Activated CD8-positive, alpha-beta memory T cell treated with anti-CD3 and anti-CD28 coated beads for 24 hours (primary cell): ENCODE measurements at regions not wholly inside any gene's neighbourhood (a gene's known extent, or its start where the extent isn't known, plus 50 kb on each side); places are given as distances from the start of the nearest gene placed in this dataset.

ENCODE experiments used
- DNase-seq: peaks from one replicate; pipeline ENCODE4 v3.0.0-alpha.2; 2020

DNA sequence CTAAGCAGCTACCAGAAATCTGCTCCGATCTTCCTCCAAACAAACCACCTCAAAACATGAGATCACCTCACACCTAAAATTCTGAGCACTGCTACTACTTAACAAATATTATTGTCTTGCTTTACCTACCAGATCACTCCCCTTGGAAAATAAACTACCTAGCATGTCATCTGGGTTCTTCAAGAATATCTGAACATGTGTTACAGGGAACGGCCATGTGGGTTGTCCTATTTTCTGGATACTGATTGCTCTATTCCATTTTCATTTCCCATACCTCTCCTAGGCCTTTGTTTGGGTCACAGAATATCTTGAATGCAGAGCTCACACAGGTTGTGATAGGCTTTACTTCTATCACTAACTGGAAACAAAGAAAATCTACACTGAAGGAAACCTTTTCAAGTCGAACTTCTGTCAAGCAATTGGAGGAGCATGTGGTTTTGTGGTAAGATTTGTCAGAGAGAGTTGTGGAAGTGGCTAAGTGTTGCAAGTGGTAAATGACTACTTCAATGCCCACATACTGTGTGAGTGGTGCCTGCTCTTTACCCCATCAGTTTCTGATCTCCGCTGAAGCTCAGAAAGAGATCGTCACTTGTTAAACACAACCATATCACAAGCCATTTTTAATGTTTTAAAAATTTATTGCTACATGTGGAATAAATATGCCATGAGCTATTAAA, 739.1 kb upstream of the ZEB2 start:
- DNase-seq = no peak

DNA sequence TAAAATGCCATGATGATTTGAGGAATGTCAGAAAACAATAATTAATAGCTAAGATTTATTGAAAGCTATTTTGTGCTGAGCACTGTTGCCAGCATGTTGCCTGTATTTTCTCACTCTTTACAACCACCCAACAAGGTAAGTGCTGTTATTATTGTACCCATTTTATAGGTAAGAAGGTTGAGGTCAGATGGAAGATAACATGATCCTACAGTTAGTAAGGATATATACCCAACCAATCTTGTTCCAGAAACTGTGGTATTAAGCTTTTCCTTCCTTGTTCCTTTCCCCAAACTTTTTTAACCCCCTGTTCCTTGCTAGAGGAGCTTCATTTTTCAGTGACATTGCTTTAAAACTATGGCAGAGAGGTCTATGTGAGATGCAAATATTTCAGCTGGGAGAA, 738.0 kb upstream of the ZEB2 start:
- no peak for DNase-seq

DNA sequence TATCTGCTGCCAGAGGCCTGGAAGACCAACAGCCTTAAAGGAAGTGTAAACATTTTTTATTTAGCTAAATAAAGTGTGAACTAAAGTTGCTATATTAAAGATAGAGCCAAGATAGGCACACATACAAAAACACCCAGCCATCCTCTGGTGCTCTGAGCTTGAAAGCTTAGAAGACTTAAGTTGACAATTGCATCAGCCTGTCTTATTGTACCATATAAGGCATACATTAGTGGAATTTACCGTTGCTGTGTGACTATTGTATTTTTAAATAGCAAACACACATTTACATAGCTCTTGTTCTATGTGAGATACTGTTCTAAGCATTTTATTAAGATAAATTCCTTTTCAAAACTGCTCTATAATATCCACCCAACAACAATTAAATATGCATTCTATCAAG, 736.6 kb upstream of the ZEB2 start:
- no peak for DNase-seq

DNA sequence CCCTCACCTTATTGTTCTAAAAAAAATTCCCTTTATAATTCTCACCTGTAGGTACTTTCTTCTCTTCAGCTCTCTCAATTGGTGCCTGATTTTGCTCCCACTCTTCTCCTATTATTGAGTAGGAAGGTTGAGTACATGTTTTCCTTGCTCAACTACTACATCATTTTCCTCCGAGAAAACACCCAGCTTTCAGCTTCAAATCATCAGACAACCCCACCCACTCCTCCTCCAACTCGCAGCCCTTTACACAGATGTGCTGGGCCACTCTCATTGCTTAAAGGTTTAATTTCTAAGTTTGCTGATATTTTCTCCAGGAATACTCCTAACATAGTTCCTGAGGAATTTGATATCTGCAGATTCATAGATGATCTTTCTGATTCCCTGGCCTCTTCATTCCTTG, 734.4 kb upstream of the ZEB2 start:
- DNase-seq = no peak

DNA sequence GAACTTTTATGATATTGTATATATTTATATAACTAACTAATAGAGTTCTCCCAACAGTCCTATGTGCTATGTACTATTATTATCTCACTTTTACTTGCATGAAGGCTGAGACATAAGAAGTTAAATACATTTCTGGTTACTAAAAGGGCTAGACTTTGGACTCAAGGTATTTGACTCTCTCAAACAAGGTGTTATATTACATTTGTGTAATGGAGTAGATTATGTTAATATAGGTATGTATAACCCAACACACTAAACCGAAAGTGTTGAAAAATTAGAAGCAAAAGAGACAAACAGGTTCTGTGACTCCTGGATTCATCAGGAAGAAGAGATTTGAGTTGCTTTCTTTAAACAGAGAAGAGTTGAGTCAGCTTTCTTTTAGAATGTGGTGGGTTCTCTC, 733.6 kb upstream of the ZEB2 start:
- DNase-seq = no peak

DNA sequence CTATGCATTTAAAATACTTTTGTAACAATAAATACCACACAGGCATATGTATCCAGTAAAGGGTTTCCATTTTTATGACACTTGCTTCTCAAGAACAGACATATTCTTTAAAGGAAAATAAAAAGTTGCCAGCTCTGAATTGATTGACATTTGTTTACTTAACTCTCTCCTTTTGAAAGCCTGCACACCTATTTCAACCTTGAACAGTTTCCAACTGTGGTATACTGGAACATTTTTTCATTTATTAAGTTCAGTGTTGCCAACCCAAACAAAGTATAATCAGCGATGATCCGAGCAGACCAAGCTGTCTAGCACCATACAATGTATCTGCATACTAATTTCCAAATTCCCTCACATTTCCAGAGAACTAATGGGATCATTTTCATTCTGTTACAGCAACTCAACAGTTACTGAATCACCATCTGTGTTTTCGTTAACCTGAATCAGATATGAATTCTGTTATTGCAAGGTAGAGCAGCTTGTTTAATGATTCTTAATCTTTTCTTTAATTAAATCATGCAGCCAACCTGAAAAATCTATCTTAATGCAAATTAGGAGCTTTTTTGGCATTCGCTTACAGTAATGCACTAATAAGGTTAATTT, 725.5 kb upstream of the ZEB2 start:
- no peak for DNase-seq

DNA sequence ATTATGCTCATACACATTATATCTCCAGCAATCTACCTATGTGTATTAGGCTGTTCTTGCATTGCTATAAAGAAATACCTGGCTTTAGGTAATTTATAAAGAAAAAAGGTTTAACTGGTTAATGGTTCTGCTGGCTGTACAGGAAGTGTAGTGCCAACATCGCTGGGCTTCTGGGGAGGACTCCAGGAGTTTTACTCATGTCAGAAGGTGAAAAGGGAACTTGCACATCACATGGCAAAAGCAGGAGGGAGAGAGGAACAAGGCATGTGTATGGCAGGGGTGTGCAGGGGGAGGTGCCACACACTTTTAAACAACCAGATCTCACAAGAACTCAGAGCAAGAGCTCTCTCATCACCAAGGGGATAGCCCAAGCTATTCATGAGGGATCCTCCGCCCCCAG, 715.4 kb upstream of the ZEB2 start:
- DNase-seq = no peak

DNA sequence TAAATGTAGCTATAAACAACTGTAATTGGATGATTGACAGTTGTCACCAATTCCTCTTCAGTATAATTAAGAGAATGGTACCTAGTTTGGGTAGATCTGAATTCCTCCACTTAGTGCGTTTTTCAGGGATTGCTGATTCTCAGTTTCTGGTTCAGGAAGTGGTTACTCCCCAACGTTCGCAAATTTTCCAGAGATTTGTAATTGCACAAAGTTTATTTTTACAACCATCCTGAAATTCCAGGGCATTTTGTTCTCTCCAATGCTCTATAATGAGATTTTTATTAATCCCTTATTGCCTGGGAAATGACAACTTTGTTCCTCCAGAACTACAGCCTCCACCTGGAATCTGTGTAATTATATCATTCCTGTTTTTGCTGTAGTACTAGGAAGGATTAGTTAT, 710.6 kb upstream of the ZEB2 start:
- no peak for DNase-seq

DNA sequence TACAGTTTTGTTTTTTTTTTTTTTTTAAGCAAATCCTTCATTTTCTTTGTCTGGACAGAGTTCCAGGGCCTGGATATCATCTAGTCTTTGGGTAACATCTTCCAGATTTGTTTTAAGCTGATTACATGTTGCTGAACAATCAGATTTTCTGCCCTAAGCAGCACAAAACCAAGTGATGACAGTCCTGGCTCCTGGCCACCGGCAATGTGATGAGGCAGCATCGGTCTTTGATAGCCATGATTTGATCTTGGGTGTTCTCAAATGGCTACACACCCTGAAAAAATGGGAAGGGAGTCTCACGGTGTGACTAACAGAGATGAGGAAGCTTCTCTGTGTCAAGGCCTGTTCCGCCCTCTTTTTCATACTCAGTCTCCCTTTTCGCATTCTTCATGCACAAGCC, 708.6 kb upstream of the ZEB2 start:
- no peak for DNase-seq

DNA sequence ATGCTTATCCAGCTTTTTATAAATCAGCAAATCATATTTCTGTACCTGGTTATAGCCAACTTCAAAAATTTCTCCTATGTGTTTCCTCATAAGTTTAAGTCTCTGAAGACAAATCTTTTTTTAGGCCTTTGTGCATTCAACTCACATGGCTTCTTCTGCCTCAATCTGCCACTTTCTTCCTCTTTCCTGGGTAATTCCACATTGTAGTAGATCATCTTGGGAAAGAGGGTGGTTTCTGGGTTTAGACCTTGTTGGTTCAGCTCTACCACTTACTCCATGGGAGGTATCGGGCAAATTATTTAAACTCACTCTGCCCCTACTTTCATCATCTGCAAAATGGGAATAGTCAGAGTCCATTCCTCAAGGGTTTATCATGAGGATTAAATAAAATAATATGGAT, 707.0 kb upstream of the ZEB2 start:
- no peak for DNase-seq

DNA sequence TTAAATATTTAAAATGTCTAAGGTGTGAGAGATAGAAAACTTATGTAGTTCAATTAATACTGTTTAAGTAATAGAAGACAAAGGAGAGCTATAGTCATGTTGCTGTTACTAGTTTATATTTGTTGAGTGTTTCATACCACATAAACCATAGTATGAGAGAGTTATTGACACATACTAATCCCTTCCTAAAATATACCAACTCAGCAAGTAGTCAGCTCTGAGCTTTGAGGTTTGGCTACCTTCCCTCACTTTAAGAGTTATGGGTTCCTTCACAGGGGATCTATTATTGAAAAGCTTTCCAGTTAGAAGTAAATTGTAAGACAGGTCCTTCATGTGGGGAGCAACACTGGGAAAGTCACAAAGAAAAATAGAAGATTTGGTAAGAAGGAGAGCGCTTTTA, 701.6 kb upstream of the ZEB2 start:
- no peak for DNase-seq

DNA sequence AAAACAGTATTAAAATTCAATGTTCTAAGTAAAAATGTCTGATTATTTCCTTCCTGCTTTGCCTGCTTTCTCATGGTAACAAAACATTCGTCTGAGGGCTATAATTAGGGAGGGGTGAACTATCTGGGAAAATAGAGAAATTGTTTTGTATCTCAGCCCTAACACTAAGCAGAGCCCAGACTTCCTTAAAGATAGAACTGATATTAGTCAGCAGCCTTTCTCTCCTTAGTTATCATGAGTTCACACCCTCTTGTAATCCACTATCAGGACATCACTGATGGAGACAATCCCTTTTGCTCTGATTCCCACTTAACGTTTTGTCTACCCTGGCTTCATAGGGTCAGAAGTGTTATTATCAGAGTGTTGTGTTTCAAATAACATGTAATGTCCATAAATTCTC, 701.1 kb upstream of the ZEB2 start:
- no peak for DNase-seq

DNA sequence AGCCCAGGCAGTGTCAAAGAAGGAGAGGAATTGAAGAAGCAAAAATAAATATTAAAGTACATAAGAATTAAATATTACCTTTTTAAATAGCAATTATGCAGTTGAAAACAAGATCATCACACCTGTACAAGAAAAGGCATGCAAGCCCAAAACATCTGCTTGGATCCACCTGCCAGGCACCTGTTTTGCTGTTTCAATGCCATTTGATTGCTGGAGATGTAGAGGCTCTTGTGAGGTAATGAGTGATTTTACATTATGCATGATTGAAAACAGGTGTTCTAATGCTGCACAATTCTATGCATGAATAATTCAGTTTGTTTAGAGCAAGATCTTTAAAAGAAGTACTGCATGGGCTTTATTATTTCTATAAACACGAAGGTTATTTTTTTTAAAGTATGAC, 700.6 kb upstream of the ZEB2 start:
- no peak for DNase-seq

DNA sequence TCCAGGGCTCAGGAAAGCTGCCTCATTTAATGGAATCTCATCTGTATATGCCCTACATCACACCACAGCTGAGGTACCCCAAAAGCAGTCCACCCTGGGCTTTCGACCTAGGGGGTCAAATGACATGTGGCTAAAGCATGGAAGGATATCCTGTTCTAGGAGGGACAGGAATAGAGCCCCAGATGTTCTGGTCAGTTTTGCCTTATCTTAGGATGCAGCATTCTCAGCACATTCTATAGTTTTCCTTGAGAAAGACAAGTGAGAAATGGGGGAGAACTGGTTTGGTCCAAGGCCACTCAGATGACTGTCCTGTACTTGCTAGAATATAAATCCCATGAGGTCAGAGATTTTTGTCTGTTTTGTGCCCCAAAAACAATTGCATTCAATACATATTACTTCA, 688.0 kb upstream of the ZEB2 start:
- DNase-seq = no peak

DNA sequence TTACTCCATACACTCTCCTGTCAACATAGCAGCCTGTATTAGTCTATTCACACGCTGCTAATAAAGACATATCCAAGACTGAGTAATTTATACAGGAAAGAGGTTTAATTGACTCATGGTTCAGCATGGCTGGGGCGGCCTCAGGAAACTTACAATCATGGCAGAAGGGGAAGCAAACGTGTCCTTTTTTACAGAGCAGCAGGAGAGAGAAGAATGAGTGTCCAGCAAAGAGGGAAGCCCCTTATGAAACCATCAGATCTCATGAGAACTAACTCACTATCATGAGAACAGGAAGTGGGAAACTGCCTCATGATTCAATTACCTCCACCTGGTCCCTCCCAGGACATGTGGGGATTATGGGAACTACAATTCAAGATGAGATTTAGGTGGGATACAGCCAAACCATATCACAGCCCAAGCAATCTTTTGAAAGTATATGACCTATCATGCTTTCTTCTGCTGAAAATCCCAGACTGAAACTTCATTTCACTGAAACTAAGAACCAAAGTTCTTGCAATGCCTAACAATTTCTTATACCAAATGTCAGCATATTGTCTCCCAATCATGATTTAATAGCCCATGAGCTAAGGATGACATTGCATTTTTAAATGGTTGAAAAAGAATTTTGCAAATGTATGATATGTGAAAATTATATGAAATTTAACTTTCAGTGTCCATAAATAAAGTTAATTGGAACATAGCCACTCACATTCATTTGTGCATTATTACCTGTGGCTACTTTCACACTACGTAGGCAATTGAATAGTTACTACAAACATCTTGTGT, 686.8 kb upstream of the ZEB2 start:
- no peak for DNase-seq

DNA sequence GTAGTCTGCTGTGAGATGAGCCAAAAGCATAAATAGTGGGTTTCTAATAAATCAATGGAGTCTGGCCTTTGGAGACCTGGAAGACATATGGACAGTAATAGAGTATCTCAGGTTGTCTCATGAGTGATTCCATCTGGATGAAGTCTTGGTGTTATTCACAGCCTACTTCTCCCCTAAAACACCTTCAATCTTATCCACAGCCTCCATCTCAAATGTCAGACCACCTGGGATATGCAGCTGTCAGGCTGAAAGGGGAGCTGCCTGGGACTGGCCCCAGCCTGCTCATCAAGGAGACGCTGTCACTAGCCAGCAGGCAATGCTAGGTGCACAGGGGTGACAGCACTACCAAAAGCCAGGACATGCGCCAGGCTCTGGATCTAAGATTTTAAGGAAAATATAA, 684.0 kb upstream of the ZEB2 start:
- DNase-seq = no peak

DNA sequence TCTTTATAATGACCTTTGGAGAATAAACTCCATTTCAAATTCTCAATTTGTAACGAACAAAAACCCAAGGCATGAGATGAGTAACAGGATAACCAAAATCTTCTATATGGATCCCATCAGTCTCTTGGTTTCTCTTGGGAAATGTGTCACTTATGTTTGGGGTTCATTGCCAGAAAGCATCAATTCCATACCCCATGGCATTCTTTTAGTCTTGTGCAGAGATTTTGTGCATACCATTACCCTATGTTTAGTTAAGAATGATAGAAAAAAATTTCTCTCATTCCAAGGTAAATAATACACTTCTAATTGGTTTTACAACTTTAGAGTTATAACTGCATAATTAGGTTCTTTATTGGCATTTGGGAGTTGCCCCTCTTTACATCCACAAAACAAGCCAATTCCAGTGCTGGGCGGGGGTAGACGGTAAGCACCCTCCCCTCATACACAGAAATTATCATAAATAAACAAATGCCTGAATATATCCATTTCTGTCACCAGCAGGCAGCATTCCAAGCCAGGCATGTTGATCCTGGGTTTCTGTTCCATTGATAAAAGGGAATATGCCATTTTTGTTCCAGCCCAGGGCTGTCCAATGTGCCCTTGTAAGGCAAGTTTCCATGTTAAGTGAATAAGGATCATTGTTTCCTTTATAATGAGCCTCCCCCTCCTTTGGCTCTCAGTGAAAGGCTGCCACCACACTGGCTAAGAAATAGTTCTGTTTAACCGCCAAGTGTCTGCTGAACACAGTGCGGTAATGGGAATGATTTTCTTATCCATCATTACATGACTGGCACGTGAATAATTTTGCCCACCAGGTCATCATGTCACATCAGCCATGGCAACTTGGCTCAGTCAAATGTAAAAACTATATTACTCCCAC, 680.1 kb upstream of the ZEB2 start:
- DNase-seq = no peak

DNA sequence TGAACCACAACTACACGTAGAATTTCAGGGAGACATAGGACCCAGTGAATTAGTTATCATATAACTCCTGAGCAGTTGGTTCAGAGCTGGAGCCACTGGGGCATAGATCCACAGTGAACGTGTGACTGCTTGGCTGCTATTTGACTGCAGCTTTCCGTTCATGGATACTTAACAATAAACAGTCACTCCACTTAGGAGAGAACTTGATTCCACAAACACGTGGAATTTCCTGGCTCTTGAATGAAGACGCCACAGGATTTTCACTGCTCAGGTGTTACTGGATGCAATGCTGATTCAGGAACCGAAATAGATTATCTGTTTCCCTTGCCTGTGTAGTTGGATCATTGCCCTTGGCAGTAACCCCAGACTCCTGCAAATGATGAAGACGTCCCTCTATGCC, 679.1 kb upstream of the ZEB2 start:
- DNase-seq = no peak

DNA sequence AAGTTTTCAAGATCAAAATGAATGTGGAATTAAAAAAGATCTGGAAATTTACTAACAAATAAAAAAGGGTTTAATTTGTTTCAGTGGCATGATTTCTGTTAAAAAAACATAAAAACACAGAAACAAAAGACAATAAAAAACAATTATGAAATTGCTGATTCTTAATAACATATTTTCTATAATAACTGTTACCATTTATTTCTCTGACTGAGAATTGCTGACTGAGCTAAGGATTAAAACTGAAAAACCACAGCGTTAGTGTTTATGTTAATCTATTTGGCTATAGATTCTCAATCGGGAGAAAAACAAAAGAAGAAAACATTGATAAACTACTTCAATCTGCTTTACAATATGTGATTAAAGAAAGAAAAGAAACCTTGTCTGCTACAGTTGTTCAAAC, 678.6 kb upstream of the ZEB2 start:
- no peak for DNase-seq

DNA sequence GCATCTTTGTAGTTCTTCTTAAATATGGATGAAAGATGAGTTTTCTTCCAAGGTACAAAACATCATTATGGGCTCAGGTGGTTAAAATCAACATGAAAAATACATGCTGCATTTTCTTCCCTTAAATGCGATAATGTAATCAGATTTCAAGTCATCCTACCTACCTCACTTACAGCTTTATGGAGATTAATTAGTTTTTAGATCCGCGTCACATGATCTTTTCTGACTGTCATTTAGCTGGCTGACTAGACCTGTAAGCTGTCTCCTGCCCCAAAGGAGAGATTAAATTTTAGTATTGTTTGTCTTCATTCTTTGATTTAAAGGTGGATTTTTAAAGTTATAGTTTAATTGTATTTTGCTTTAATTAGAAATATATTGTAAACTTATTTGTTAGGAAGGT, 678.0 kb upstream of the ZEB2 start:
- DNase-seq = no peak

DNA sequence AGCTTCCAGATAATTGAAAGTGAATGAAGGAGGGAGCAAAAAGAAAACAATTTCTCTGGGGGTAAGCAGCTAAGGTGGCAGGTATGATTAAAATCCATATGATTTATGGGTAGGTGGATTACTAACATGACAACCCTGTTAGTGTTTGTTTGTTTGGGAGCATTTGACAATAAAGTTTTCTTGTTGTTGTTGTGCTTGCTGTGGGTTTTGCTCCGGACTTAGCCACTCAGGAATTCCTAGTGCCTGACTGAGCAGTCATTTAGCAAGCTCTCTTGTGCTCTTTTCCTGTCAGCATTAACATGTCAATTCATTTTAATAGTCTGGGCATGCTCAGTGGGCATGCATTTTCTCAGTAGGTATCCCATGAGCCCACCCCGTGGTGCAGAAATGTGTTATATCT, 674.8 kb upstream of the ZEB2 start:
- no peak for DNase-seq

DNA sequence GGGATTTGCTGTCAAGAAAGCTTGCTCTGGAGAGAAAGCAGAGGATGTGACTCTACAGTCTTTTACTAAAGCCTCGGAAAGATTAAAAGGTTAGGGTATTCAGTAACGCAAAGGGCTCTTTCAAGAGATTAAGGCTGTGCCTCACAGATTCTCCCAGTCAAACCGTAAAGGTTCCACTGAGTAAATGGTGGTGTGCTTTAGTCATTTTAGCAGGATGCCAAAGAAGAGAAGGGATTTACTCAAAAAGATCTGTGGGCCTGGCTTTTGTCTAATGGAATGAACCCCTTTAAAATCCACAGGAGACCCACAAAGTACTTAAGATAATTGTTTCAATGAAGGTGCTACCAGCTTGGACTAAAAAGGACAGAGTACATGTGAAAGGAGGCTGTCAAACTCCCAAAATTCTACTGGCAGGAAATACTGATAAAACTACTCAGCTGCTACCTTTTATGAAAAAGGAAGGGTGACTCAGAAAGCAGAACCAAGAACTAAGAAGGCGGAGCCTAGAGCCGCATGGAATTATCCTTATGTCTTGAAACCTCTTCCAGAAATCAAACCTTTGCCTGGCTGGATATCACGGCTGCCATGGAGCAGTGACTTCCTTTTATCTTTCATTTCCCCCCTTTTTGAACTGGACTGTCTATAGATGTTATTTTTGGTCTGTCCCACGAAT, 670.2 kb upstream of the ZEB2 start:
- DNase-seq = no peak

DNA sequence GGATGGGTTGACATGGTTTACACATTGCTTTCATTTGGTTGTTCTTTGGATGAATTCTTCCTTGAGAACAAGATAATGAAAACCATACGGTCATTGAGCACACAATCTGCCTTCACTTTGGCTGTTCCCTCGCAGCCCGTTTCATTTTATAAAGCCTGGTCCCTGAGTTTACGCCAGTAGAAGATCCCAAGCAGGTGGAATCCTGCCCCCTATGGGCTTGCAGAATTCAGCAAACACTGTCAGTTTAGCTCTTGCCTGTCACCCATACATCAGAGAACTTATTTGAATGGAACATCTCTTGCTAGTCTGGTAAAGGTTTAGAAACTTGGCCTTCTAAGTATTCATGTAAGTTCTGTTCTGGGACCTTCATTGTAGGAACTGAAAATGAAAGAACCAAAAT, 666.4 kb upstream of the ZEB2 start:
- no peak for DNase-seq
